Epithelial cell of esophagus (primary cell): ENCODE measurements at regions not wholly inside any gene's neighbourhood (a gene's known extent, or its start where the extent isn't known, plus 50 kb on each side); places are given as distances from the start of the nearest gene placed in this dataset.

Experiments
- DNase-seq: peaks from one replicate; pipeline ENCODE4 v3.0.0; 2010; ENCODE audit warnings: low read depth
- H3K4me3 ChIP-seq: 2 replicates; pipeline ENCODE4 v1.5.1; 2011; ENCODE audit warnings: mild to moderate bottlenecking, low read length, control low read depth
- CTCF ChIP-seq: IDR thresholded peaks from 2 replicates; pipeline ENCODE4 v1.5.1; 2011; ENCODE audit warnings: low read depth, mild to moderate bottlenecking, low read length, control low read depth, inconsistent platforms; ENCODE audit not compliant: insufficient read depth; ENCODE audit errors: missing control alignments

GRCh38 chr2:217687771-217688170, 315.0 kb downstream of the TNS1 start:
- no peak overlapping the region for H3K4me3 ChIP-seq
- no peak for TF ChIP-seq CTCF
- DNase-seq = no peak

GRCh38 chr2:217685255-217685605, 317.6 kb downstream of the TNS1 start:
- no peak for TF ChIP-seq CTCF
- H3K4me3 ChIP-seq = no peak overlapping the region
- DNase-seq = peak; percentile 98

GRCh38 chr2:217684431-217685254, 318.2 kb downstream of the TNS1 start:
- H3K4me3 ChIP-seq = no peak overlapping the region
- no peak for DNase-seq
- no peak for TF ChIP-seq CTCF

GRCh38 chr2:217683106-217683870, 319.5 kb downstream of the TNS1 start:
- no peak overlapping the region for H3K4me3 ChIP-seq
- no peak for TF ChIP-seq CTCF
- DNase-seq = no peak

GRCh38 chr2:217681791-217682190, 321.0 kb downstream of the TNS1 start:
- no peak for DNase-seq
- no peak overlapping the region for H3K4me3 ChIP-seq
- no peak for TF ChIP-seq CTCF

GRCh38 chr2:217680381-217680780, 322.4 kb downstream of the TNS1 start:
- H3K4me3 ChIP-seq = no peak overlapping the region
- no peak for DNase-seq
- no peak for TF ChIP-seq CTCF
